ENCODE measurements at regions not wholly inside any gene's neighbourhood (a gene's known extent, or its start where the extent isn't known, plus 50 kb on each side); places are given as distances from the start of the nearest gene placed in this dataset.

DNA sequence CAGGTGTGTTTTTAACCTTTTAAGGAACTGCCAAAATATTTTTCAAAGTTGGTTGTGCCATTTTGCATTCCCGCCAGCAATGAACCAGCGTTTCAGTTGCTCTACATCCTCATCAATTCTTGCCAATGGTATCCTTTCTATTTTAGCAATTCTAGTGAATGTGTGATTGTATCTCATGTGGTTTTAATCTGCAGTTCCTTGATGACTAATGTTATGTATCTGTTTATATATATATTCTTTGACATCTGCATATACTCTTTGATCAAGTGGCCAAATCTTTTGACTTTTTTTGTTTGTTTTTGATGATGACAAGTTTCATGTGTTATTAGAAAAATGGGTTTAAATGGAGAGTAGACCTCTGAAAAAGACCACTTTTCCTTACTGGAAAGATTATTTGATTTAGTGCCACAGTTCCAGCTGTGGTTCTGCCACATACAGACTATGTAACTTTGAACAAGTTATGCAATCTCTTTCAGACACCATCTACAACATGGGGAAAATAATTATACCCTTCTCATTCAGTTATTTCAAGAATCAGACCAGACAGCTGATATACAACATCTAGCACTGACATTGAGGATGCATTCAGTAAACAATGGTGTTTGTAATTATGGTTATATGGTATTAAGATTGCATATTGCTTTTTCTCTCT, 146.3 kb upstream of the CNOT2 start:
- TF ChIP-seq, protein P1, sequence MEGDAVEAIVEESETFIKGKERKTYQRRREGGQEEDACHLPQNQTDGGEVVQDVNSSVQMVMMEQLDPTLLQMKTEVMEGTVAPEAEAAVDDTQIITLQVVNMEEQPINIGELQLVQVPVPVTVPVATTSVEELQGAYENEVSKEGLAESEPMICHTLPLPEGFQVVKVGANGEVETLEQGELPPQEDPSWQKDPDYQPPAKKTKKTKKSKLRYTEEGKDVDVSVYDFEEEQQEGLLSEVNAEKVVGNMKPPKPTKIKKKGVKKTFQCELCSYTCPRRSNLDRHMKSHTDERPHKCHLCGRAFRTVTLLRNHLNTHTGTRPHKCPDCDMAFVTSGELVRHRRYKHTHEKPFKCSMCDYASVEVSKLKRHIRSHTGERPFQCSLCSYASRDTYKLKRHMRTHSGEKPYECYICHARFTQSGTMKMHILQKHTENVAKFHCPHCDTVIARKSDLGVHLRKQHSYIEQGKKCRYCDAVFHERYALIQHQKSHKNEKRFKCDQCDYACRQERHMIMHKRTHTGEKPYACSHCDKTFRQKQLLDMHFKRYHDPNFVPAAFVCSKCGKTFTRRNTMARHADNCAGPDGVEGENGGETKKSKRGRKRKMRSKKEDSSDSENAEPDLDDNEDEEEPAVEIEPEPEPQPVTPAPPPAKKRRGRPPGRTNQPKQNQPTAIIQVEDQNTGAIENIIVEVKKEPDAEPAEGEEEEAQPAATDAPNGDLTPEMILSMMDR (IDR thresholded peaks at IDR 0.05; ENCODE audit: low read length) = no peak
- no peak for TF ChIP-seq EZH2 (IDR thresholded peaks at IDR 0.05; ENCODE audit: borderline replicate concordance, low read length)

Data from OCI-LY1 (cell line).